ENCODE measurements at regions not wholly inside any gene's neighbourhood (a gene's known extent, or its start where the extent isn't known, plus 50 kb on each side); places are given as distances from the start of the nearest gene placed in this dataset.
"Not testable (repeated sequence)": the region's sequence is repeated elsewhere in the genome, so short reads cannot be mapped to it uniquely, and the experiment has no call there.

GRCh38 chr15:34663101-34663500 is 79.7 kb upstream of the GOLGA8B start:
- intact Hi-C loops (cut with micrococcal nuclease): no loop called here
- H3K27ac Mint-ChIP-seq: no peak overlapping the region
- DNase-seq: no peak
- H3K4me1 Mint-ChIP-seq (ENCODE audit: low read depth): no peaks in the 10 kb centered on the region
- H3K9me3 Mint-ChIP-seq: no peaks in the 10 kb centered on the region
- H3K36me3 Mint-ChIP-seq (ENCODE audit: low read depth): no peaks in the 10 kb centered on the region
- H3K4me3 Mint-ChIP-seq: no peak overlapping the region
- peaks cover 14% of the 10 kb centered on the region for H3K27me3 Mint-ChIP-seq (ENCODE audit: low read depth)
- CTCF ChIA-PET: interaction anchor here (0.7 kb wide), 1 partner anchor 222 kb away, joined by 3 read pairs; no protein-coding TSS in a partner anchor

- Mint-ChIP-seq H3K27ac (no peak overlapping the region), H3K36me3 (ENCODE audit: low read depth) (no peaks in the 10 kb centered on the region), H3K9me3 (no peaks in the 10 kb centered on the region), H3K4me3 (no peak overlapping the region), H3K4me1 (ENCODE audit: low read depth) (no peaks in the 10 kb centered on the region), H3K27me3 (ENCODE audit: low read depth) (peaks cover 17% of the 10 kb centered on the region)
- no peak for DNase-seq
- CTCF ChIA-PET: interaction anchor here (0.7 kb wide), 1 partner anchor 447 kb away, joined by 3 read pairs; no protein-coding TSS in a partner anchor
- intact Hi-C loops (cut with micrococcal nuclease): no loop called here
These were observed 75.6 kb upstream of the GOLGA8B start for GRCh38 chr15:34659056-34659455.

DNA sequence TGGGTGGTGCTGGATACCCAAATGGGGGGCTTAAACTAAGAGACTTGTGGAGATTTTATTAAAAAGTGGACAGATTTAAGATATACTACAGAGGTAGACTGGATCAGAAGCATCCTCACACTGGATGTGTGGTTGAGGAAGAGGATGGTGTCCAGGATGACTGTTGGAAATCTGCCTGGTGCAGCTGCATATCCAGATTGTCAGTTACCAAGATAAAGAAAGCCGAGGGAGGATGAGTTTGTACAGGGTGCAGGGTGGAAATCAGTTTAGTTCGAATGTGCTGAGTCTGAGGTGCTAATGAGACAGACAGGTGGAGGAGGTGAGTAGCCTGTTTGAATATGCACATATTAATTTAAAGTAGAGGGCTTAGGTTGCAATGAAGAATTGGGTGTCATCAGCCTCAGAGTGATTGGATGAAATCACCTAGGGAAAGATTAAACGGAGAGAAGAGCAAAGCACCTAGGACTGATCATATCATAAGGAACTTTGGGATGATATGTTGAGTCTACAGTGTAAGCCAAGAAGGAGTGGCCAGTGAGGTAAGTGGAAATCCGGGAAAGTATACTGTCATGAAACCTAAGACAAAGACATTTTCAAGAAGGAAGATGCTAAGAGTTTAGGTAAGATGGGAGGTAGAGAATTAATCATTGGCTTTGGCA is 74.1 kb upstream of the GOLGA8B start:
- Mint-ChIP-seq H3K4me3 (no peak overlapping the region), H3K9me3 (no peaks in the 10 kb centered on the region), H3K27me3 (ENCODE audit: low read depth) (peaks cover 13% of the 10 kb centered on the region), H3K4me1 (ENCODE audit: low read depth) (no peaks in the 10 kb centered on the region), H3K36me3 (ENCODE audit: low read depth) (no peaks in the 10 kb centered on the region), H3K27ac (no peak overlapping the region)
- CTCF ChIA-PET: no interaction called here
- intact Hi-C loops (cut with micrococcal nuclease): no loop called here
- DNase-seq: no peak

- no peaks in the 10 kb centered on the region for H3K9me3 Mint-ChIP-seq
- H3K4me3 Mint-ChIP-seq: no peak overlapping the region
- H3K27ac Mint-ChIP-seq: no peak overlapping the region
- H3K27me3 Mint-ChIP-seq (ENCODE audit: low read depth): peaks cover 11% of the 10 kb centered on the region
- no peak for DNase-seq
- CTCF ChIA-PET: interaction anchor here (0.6 to 0.7 kb wide), 3 partner anchors 8 to 34 kb away, joined by 3 to 4 read pairs (median 3); no protein-coding TSS in a partner anchor
- H3K4me1 Mint-ChIP-seq (ENCODE audit: low read depth): no peaks in the 10 kb centered on the region
- H3K36me3 Mint-ChIP-seq (ENCODE audit: low read depth): no peaks in the 10 kb centered on the region
- intact Hi-C loops (cut with micrococcal nuclease): no loop called here
These were observed 72.8 kb upstream of the GOLGA8B start for GRCh38 chr15:34656005-34656796.

DNA sequence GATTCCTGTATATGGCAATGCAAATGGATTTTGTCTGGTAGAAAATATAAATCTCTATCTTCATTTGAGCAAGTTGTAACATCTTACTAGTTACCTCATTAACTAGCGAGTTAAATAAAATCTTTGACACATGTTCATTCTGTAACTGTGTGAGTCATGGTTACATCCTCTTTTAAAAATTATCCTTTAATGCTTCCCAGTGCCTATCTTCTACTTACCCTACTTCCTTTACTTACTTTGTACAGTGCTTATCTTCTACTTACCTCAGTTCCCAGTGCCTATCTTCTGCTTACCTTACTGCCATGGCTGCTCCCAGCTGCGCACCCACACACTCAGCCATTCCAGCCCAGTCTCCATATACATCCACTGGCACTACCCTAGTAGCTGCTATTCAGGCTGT is 71.9 kb upstream of the GOLGA8B start:
- CTCF ChIA-PET: interaction anchor here (0.6 kb wide), 1 partner anchor 33 kb away, joined by 3 read pairs; no protein-coding TSS in a partner anchor

DNA sequence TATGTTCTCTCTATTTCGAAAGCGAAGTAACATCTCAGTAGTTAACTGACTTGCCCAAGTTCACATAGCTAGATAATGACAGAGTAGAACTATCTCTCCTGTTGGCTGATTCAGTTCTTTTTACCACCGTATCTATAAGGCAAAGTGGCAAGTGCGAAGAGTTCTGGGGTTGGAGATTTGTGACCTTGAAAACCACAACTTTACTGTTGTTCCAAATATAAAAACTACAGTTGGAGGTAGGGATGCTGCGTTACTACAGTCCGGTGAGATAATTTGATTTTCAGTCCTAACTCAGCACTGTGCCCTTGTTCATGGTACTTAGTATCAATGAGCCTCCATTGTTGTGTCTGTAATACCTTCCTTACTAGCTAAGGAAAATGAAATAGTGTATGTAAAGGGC is 71.2 kb upstream of the GOLGA8B start:
- Mint-ChIP-seq H3K27ac (no peak overlapping the region), H3K4me1 (ENCODE audit: low read depth) (no peaks in the 10 kb centered on the region), H3K9me3 (no peaks in the 10 kb centered on the region), H3K4me3 (no peak overlapping the region), H3K36me3 (ENCODE audit: low read depth) (no peaks in the 10 kb centered on the region), H3K27me3 (ENCODE audit: low read depth) (peaks cover 11% of the 10 kb centered on the region)
- no peak for DNase-seq
- intact Hi-C loops (cut with micrococcal nuclease): no loop called here
- CTCF ChIA-PET: no interaction called here

More for the DNA sequence above, 71.9 kb upstream of the GOLGA8B start:
- H3K27ac Mint-ChIP-seq: no peak overlapping the region
- H3K4me3 Mint-ChIP-seq: no peak overlapping the region
- no peaks in the 10 kb centered on the region for H3K4me1 Mint-ChIP-seq (ENCODE audit: low read depth)
- no peaks in the 10 kb centered on the region for H3K9me3 Mint-ChIP-seq
- peaks cover 11% of the 10 kb centered on the region for H3K27me3 Mint-ChIP-seq (ENCODE audit: low read depth)
- DNase-seq: no peak
- H3K36me3 Mint-ChIP-seq (ENCODE audit: low read depth): no peaks in the 10 kb centered on the region
- intact Hi-C loops (cut with micrococcal nuclease): no loop called here

DNA sequence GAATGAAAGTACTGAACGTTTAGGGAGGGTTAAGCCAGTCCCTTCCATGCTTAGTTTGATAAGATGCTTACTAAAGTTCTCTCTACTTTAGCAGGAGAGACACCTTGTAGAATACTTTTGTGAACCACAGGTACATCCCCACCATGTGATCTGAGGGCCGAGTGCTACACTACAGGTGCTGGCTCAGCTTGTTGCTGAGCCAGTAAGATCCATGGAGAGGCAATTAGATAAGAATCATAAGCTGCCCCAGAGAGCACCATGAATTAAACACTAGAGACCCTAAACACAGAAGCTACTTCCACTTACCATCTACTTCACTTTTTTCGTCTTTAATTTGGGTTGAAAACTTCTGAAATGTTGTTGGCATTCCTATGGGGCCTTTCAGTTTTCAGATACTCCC is 70.5 kb upstream of the GOLGA8B start:
- Mint-ChIP-seq H3K27ac (no peak overlapping the region), H3K4me1 (ENCODE audit: low read depth) (no peaks in the 10 kb centered on the region), H3K4me3 (no peak overlapping the region), H3K27me3 (ENCODE audit: low read depth) (peaks cover 8% of the 10 kb centered on the region), H3K36me3 (ENCODE audit: low read depth) (no peaks in the 10 kb centered on the region), H3K9me3 (no peaks in the 10 kb centered on the region)
- no peak for DNase-seq
- CTCF ChIA-PET: no interaction called here
- intact Hi-C loops (cut with micrococcal nuclease): no loop called here

- H3K27me3 Mint-ChIP-seq (ENCODE audit: low read depth); DNase-seq; H3K27ac Mint-ChIP-seq; H3K4me1 Mint-ChIP-seq (ENCODE audit: low read depth); H3K4me3 Mint-ChIP-seq; CTCF ChIA-PET; H3K36me3 Mint-ChIP-seq (ENCODE audit: low read depth); intact Hi-C loops (cut with micrococcal nuclease); H3K9me3 Mint-ChIP-seq: not testable (repeated sequence)
These were observed 69.9 kb upstream of the GOLGA8B start for GRCh38 chr15:34653326-34653725.

- DNase-seq: no peak
- Mint-ChIP-seq H3K27me3 (ENCODE audit: low read depth) (peaks cover 8% of the 10 kb centered on the region), H3K4me1 (ENCODE audit: low read depth) (no peaks in the 10 kb centered on the region), H3K9me3 (no peaks in the 10 kb centered on the region), H3K4me3 (no peak overlapping the region), H3K27ac (no peak overlapping the region), H3K36me3 (ENCODE audit: low read depth) (no peaks in the 10 kb centered on the region)
- intact Hi-C loops (cut with micrococcal nuclease): no loop called here
- CTCF ChIA-PET: no interaction called here
These were observed 69.2 kb upstream of the GOLGA8B start for GRCh38 chr15:34652726-34653033.

DNA sequence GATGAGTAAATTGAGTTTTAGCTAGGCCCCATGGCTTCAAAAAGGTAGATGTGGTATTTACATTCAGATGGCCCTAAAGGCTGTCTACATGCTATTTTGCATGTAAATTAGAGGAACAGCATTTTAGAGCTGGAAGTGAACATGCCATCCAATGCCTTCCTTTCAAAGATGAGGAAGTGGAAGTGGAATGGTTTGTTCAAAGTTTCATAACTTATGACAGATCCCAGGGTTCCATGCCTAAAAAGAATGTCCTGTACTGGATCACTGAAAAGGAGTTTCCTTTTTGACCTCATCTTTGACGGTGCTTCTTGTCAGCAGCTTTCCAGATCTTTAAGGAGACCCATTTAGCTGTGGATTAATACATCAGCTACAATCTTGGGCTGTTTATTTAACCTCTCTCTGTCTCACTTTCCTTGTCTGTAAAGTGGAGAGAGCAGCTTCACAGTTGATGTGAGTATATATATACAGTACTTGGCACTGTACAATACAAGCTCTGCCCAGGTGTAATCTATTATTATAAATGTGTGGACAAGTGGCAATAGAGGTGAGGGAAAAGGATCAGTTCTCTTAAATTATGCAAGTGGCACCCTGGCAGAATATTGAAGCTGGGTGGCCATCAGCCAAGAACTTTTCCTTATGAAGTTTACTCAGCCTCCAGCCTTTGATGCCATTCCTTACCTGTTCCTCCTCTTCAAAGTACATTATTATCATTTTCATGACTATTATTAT is 68.7 kb upstream of the GOLGA8B start:
- no peaks in the 10 kb centered on the region for H3K36me3 Mint-ChIP-seq (ENCODE audit: low read depth)
- CTCF ChIA-PET: no interaction called here
- intact Hi-C loops (cut with micrococcal nuclease): no loop called here
- DNase-seq: no peak
- no peaks in the 10 kb centered on the region for H3K9me3 Mint-ChIP-seq
- no peaks in the 10 kb centered on the region for H3K4me1 Mint-ChIP-seq (ENCODE audit: low read depth)
- no peak overlapping the region for H3K27ac Mint-ChIP-seq
- H3K27me3 Mint-ChIP-seq (ENCODE audit: low read depth): peaks cover 8% of the 10 kb centered on the region
- no peak overlapping the region for H3K4me3 Mint-ChIP-seq

DNA sequence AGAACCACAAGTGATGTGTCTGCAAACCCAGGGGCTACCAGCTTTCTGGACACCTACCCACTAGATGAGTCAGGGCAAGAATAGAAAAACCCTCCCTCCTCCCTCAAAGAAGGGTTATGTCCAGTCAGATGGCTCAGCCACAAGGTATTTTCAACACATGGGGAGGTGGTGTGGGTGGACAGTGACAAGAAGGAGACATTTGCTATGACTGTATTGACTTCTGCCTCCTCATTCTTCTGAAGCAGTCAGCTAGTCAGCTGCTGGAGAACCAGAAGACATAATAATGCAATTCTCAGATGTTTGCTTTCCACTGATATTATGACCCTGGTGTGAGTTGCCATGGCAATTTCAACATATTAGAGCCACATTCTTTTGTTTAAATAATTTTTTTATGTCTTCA is 66.7 kb upstream of the GOLGA8B start:
- Mint-ChIP-seq H3K4me3 (no peak overlapping the region), H3K36me3 (ENCODE audit: low read depth) (no peaks in the 10 kb centered on the region), H3K4me1 (ENCODE audit: low read depth) (no peaks in the 10 kb centered on the region), H3K27me3 (ENCODE audit: low read depth) (peaks cover 9% of the 10 kb centered on the region), H3K27ac (no peak overlapping the region), H3K9me3 (no peaks in the 10 kb centered on the region)
- DNase-seq: no peak
- intact Hi-C loops (cut with micrococcal nuclease): no loop called here
- CTCF ChIA-PET: no interaction called here

DNA sequence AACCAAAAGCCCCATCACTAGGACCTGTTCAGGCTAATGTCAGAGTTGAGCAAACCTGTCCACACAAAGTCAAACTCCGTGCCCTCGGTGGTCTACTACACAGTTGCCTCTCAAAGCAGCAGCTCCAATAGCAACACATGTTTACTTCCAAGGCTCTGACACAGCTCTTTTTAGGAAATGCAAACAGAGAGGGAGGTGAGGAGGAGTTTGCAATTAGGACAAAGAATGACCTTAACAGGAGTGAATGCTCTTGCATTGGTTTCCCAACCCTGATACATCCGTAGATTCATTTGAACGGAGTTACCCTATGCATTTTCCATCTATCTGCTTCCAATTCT is 64.8 kb upstream of the GOLGA8B start:
- H3K27ac Mint-ChIP-seq: no peak overlapping the region
- no peaks in the 10 kb centered on the region for H3K4me1 Mint-ChIP-seq (ENCODE audit: low read depth)
- no peak for DNase-seq
- no peaks in the 10 kb centered on the region for H3K9me3 Mint-ChIP-seq
- CTCF ChIA-PET: no interaction called here
- H3K27me3 Mint-ChIP-seq (ENCODE audit: low read depth): peaks cover 10% of the 10 kb centered on the region
- no peak overlapping the region for H3K4me3 Mint-ChIP-seq
- H3K36me3 Mint-ChIP-seq (ENCODE audit: low read depth): no peaks in the 10 kb centered on the region
- intact Hi-C loops (cut with micrococcal nuclease): no loop called here
